ENCODE measurements at regions not wholly inside any gene's neighbourhood (a gene's known extent, or its start where the extent isn't known, plus 50 kb on each side); places are given as distances from the start of the nearest gene placed in this dataset.
A peak's percentile ranks its signal among the peaks of the same experiment; 100 is the strongest.

GRCh38 chr19:34579281-34580054 is 97.5 kb downstream of the SCGB2B2 start:
- TF ChIP-seq CTCF (IDR thresholded peaks at IDR 0.05 in 8 of 11, conservative IDR thresholded peaks at IDR 0.05 in 3 of 11) (no peak), POLR2A (IDR thresholded peaks at IDR 0.05) (no peak), POLR2AphosphoS5 (IDR thresholded peaks at IDR 0.05) (no peak)
- intact Hi-C loops (cut with DNase I; ENCODE audit: low total_unique reads), result no loop called here
- Histone ChIP-seq H3K9me3 (peaks cover 0 to 71% (median 12%) of the 10 kb centered on the region in 8 donors), H3K27ac (no peak overlapping the region), H3K36me3 (no peaks in the 10 kb centered on the region), H3K27me3 (replicated peaks in 1 of 7) (peaks cover 0 to 17% (median 0%) of the 10 kb centered on the region in 7 donors), H3K4me3 (no peak overlapping the region), H3K4me1 (peaks cover 0 to 9% (median 0%) of the 10 kb centered on the region in 6 donors)
- 75 to 82% (median 79%) methylated on average over 12 to 14 of the region's 14 CpGs for WGBS, 5 donors
- no peak for DNase-seq

- WGBS, 5 donors, result 86 to 100% (median 88%) methylated on average over 2 to 5 of the region's 5 CpGs
- no peak overlapping the region for H3K4me3 ChIP-seq
Observed at GRCh38 chr19:34578751-34579150, 97.2 kb downstream of the WTIP start.

GRCh38 chr19:34578173-34578572 is 96.6 kb downstream of the WTIP start:
- WGBS, 5 donors, result 57 to 83% (median 73%) methylated on average over 3 to 4 of the region's 4 CpGs
- no peak for TF ChIP-seq POLR2AphosphoS5 (IDR thresholded peaks at IDR 0.05)
- no peak for TF ChIP-seq CTCF (IDR thresholded peaks at IDR 0.05 in 8 of 11, conservative IDR thresholded peaks at IDR 0.05 in 3 of 11)
- TF ChIP-seq POLR2A (IDR thresholded peaks at IDR 0.05), result no peak
- intact Hi-C loops (cut with DNase I; ENCODE audit: low total_unique reads), result no loop called here

More at GRCh38 chr19:34578751-34579150, 97.2 kb downstream of the WTIP start:
- Histone ChIP-seq H3K27me3 (replicated peaks in 1 of 7) (peaks cover 0 to 17% (median 0%) of the 10 kb centered on the region in 7 donors), H3K36me3 (no peaks in the 10 kb centered on the region), H3K4me1 (peaks cover 0 to 9% (median 0%) of the 10 kb centered on the region in 6 donors), H3K9me3 (peaks cover 0 to 69% (median 12%) of the 10 kb centered on the region in 8 donors), H3K27ac (no peak overlapping the region)
- DNase-seq, result no peak
- TF ChIP-seq POLR2A (IDR thresholded peaks at IDR 0.05), result no peak
- intact Hi-C loops (cut with DNase I; ENCODE audit: low total_unique reads), result no loop called here

GRCh38 chr19:34577531-34578101 is 96.1 kb downstream of the WTIP start:
- intact Hi-C loops (cut with DNase I; ENCODE audit: low total_unique reads), result no loop called here
- H3K4me3 ChIP-seq, result peak overlapping the region in 1 of 8 donors; percentile 47
- peaks cover 0 to 9% (median 0%) of the 10 kb centered on the region in 6 donors for H3K4me1 ChIP-seq
- no peak for TF ChIP-seq CTCF (IDR thresholded peaks at IDR 0.05 in 8 of 11, conservative IDR thresholded peaks at IDR 0.05 in 3 of 11)
- TF ChIP-seq POLR2A (IDR thresholded peaks at IDR 0.05), result no peak
- TF ChIP-seq POLR2AphosphoS5 (IDR thresholded peaks at IDR 0.05), result no peak
- peaks cover 0 to 17% (median 0%) of the 10 kb centered on the region in 7 donors for H3K27me3 ChIP-seq (replicated peaks in 1 of 7)
- H3K9me3 ChIP-seq, result peaks cover 0 to 75% (median 15%) of the 10 kb centered on the region in 8 donors
- 13 to 15% (median 14%) methylated on average over 18 to 45 of the region's 45 CpGs for WGBS, 5 donors
- no peaks in the 10 kb centered on the region for H3K36me3 ChIP-seq
- H3K27ac ChIP-seq, result no peak overlapping the region
- no peak for DNase-seq

More at GRCh38 chr19:34578173-34578572, 96.6 kb downstream of the WTIP start:
- peaks cover 0 to 9% (median 0%) of the 10 kb centered on the region in 6 donors for H3K4me1 ChIP-seq
- DNase-seq, result no peak
- H3K27ac ChIP-seq, result no peak overlapping the region
- H3K36me3 ChIP-seq, result no peaks in the 10 kb centered on the region
- H3K4me3 ChIP-seq, result no peak overlapping the region
- H3K27me3 ChIP-seq (replicated peaks in 1 of 7), result peaks cover 0 to 17% (median 0%) of the 10 kb centered on the region in 7 donors
- H3K9me3 ChIP-seq, result peaks cover 0 to 70% (median 10%) of the 10 kb centered on the region in 8 donors
